ENCODE measurements at regions not wholly inside any gene's neighbourhood (a gene's known extent, or its start where the extent isn't known, plus 50 kb on each side); places are given as distances from the start of the nearest gene placed in this dataset.

DNA sequence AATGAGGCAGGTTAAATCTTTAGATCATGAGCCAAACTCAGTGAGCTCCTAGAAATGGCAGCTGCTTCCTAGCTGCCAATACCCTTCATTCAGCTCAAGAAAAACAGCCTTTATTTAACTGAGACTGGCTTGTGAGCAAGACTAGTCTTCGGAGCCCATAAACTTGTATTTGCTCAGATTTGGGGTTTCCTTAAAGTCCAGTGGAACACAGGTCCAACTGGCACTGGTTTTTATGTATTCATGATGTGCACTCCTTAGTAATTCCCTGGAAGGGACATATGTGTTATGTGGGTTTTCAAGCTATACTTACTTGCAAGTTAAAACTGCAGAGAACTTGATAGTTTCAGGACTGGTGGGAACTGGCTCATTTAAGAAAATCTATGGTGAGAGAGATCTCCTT, 380.1 kb upstream of the TMEM132C start:
- Histone ChIP-seq H3K27me3 (replicated peaks; ENCODE audit: control insufficient read depth, insufficient read depth, low read length, poor library complexity, severe bottlenecking) (no peaks in the 10 kb centered on the region), H3K4me3 (ENCODE audit: insufficient read depth, low read depth, low read length, poor library complexity, severe bottlenecking) (no peak overlapping the region), H3K27ac (ENCODE audit: insufficient read depth, low read length, poor library complexity, severe bottlenecking) (no peak overlapping the region), H3K9me3 (ENCODE audit: control insufficient read depth, low read length) (no peaks in the 10 kb centered on the region), H3K4me1 (ENCODE audit: control insufficient read depth, insufficient read depth, low read length, poor library complexity, severe bottlenecking) (no peaks in the 10 kb centered on the region), H3K36me3 (ENCODE audit: control insufficient read depth, insufficient read depth, low read length) (no peaks in the 10 kb centered on the region)
- no peak for DNase-seq

DNA sequence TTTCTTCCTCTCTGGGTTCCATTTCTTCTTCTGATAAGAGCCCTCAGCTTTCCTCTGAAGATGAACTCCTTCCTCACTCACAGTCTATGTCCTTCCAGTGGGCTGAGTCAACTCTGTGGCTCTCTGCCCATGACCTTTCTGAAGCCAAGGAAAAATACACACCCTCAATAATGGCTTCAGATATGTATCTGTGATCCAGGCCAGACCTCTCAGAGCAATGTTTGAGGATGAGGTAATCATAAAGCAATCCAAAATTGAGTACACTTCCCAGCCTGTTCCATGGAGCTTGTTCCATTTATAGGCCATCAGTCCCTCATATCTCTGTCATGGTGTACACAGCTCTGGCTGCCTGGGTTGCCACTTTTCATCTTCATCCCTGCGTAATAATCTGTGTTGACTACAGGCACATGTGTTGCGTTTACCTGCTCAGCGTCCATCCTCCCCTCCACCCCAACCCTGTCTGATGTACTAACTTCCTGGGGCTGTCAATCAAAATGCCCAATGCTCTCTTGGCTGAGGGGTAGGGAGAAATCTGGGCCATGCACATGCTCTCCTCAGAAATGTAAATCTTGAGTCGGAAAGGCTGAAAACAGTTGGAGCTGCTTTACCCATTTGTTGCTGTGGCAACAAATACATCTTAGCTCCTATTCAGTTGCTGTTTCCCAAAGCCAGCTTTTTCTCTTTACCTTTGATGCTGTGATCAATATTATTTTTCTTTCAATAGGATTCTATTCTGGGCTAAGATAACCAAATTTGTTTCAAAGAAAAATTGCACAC, 377.8 kb upstream of the TMEM132C start:
- Histone ChIP-seq H3K9me3 (ENCODE audit: control insufficient read depth, low read length) (no peaks in the 10 kb centered on the region), H3K4me3 (ENCODE audit: insufficient read depth, low read depth, low read length, poor library complexity, severe bottlenecking) (no peak overlapping the region), H3K36me3 (ENCODE audit: control insufficient read depth, insufficient read depth, low read length) (no peaks in the 10 kb centered on the region), H3K27ac (ENCODE audit: insufficient read depth, low read length, poor library complexity, severe bottlenecking) (no peak overlapping the region), H3K27me3 (replicated peaks; ENCODE audit: control insufficient read depth, insufficient read depth, low read length, poor library complexity, severe bottlenecking) (no peaks in the 10 kb centered on the region), H3K4me1 (ENCODE audit: control insufficient read depth, insufficient read depth, low read length, poor library complexity, severe bottlenecking) (no peaks in the 10 kb centered on the region)
- no peak for DNase-seq

DNA sequence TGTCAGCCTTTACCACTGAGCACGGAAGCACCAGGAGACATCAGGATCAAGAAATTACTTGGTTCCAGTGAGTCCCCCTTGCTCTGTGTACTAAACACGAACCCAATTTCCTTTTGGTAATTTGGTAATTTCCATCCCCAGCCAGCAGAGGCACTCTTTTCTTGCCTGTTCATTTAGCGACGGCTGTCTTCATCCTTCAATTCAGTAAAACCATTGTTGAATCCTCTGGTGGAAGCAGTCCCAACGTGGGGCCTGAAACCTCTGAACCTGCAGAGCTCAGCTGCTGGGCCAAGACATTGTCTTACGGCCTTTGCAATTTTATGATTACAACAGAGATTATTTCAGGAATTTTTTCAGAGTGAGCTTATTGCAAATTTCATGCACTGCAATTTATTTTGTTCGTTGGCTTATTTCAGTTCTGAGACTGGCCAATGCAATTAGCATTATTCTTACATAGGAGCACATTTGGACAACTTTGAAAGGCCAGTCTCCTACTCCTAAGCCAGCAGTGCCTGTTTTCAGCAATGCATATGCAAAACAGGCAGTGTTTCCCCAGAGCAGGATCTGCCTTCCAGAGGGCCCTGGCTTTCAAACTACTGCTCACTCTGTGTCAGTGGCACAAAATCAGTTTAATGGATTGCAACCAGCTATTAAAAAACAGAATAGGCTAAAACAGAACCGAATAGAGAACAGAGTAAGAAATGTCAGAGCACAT, 372.9 kb upstream of the TMEM132C start:
- H3K4me1 ChIP-seq (ENCODE audit: control insufficient read depth, insufficient read depth, low read length, poor library complexity, severe bottlenecking) = no peaks in the 10 kb centered on the region
- no peaks in the 10 kb centered on the region for H3K27me3 ChIP-seq (replicated peaks; ENCODE audit: control insufficient read depth, insufficient read depth, low read length, poor library complexity, severe bottlenecking)

DNA sequence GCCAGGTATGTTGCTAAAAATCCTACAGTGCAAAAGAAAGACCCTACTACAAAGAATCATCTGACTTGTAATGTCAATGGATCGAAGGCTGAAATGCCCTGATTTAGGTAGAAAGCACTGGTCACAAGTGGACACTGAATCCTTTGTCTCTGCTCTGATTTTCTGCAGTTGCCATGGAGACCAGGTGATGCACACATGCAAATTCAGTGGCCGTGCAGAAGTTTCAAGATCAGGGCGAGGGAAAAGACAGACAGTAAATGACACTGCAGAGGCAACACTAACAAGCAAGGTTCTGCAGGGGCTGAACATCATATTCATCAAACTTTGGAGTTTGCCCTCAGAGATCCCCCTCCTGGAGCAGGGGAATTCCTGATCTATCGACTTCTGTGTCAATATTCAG, 370.3 kb upstream of the TMEM132C start:
- DNase-seq = no peak
- Histone ChIP-seq H3K4me1 (ENCODE audit: control insufficient read depth, insufficient read depth, low read length, poor library complexity, severe bottlenecking) (no peaks in the 10 kb centered on the region), H3K9me3 (ENCODE audit: control insufficient read depth, low read length) (no peaks in the 10 kb centered on the region), H3K27me3 (replicated peaks; ENCODE audit: control insufficient read depth, insufficient read depth, low read length, poor library complexity, severe bottlenecking) (no peaks in the 10 kb centered on the region), H3K36me3 (ENCODE audit: control insufficient read depth, insufficient read depth, low read length) (no peaks in the 10 kb centered on the region), H3K4me3 (ENCODE audit: insufficient read depth, low read depth, low read length, poor library complexity, severe bottlenecking) (no peak overlapping the region), H3K27ac (ENCODE audit: insufficient read depth, low read length, poor library complexity, severe bottlenecking) (no peak overlapping the region)

More for the DNA sequence above, 372.9 kb upstream of the TMEM132C start:
- Histone ChIP-seq H3K27ac (ENCODE audit: insufficient read depth, low read length, poor library complexity, severe bottlenecking) (no peak overlapping the region), H3K9me3 (ENCODE audit: control insufficient read depth, low read length) (no peaks in the 10 kb centered on the region), H3K36me3 (ENCODE audit: control insufficient read depth, insufficient read depth, low read length) (no peaks in the 10 kb centered on the region), H3K4me3 (ENCODE audit: insufficient read depth, low read depth, low read length, poor library complexity, severe bottlenecking) (no peak overlapping the region)
- DNase-seq = no peak

DNA sequence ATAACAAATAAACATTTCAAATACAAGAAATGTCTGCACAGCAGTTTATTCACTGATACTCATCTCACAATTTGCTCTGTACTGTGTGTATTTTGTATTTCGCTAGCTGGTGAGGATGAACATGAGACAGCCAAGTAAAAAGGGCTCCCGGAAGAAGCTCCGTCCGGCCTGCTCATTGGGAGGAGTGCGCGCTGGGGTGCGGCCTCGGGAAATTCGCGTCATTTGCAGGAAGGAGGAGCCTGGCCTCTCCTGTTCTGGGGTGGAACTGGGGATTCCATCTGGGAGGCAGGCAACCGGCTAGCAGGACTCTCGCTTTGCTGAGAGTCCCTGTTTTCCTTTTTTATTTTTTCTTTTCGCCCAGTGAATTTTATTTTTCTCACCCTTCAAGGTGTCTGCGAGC, 368.4 kb upstream of the TMEM132C start:
- no peaks in the 10 kb centered on the region for H3K36me3 ChIP-seq (ENCODE audit: control insufficient read depth, insufficient read depth, low read length)
- no peaks in the 10 kb centered on the region for H3K9me3 ChIP-seq (ENCODE audit: control insufficient read depth, low read length)
- H3K4me1 ChIP-seq (ENCODE audit: control insufficient read depth, insufficient read depth, low read length, poor library complexity, severe bottlenecking) = no peaks in the 10 kb centered on the region
- H3K27ac ChIP-seq (ENCODE audit: insufficient read depth, low read length, poor library complexity, severe bottlenecking) = no peak overlapping the region
- H3K4me3 ChIP-seq (ENCODE audit: insufficient read depth, low read depth, low read length, poor library complexity, severe bottlenecking) = no peak overlapping the region
- no peak for DNase-seq
- no peaks in the 10 kb centered on the region for H3K27me3 ChIP-seq (replicated peaks; ENCODE audit: control insufficient read depth, insufficient read depth, low read length, poor library complexity, severe bottlenecking)

DNA sequence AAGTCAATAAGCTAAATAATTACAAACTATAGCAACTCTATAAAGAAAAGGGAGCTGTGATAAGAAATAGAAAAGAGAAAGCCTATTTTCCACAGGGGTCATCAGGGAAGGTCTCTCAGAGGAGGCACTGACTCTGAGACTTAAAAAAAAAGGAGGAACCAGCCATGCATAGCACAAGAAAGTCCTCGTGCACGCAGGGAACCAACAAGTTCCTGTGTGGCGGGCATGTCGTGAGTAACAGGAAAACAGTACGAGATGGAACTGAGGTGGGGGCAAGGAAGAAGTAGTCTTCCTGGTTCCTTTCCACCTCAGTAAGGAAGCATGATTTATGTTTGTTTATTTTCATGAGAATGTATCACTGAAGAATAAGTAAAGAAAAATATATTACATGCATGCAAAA, 367.0 kb upstream of the TMEM132C start:
- H3K27ac ChIP-seq (ENCODE audit: insufficient read depth, low read length, poor library complexity, severe bottlenecking) = no peak overlapping the region

DNA sequence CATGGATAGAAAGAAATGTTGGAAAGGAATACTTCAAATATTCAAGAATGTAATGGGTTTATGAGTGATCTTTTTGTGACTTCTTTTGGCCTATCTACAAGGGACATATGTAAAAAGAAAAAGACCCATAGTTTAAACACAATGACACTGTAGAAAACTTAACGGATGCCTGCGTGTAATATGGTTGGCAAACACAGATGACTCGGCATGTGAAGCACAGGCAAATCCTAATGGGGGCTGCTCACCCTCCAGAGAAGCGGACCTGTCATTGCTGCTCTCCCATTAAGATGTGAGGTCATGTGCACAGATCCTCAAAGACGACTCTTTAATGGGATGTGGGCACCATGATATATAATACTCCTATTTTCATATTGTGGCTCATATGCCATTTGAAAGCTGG, 366.6 kb upstream of the TMEM132C start:
- H3K4me3 ChIP-seq (ENCODE audit: insufficient read depth, low read depth, low read length, poor library complexity, severe bottlenecking) = no peak overlapping the region
- DNase-seq = no peak

More for the DNA sequence above, 367.0 kb upstream of the TMEM132C start:
- Histone ChIP-seq H3K4me1 (ENCODE audit: control insufficient read depth, insufficient read depth, low read length, poor library complexity, severe bottlenecking) (no peaks in the 10 kb centered on the region), H3K36me3 (ENCODE audit: control insufficient read depth, insufficient read depth, low read length) (no peaks in the 10 kb centered on the region), H3K27me3 (replicated peaks; ENCODE audit: control insufficient read depth, insufficient read depth, low read length, poor library complexity, severe bottlenecking) (no peaks in the 10 kb centered on the region), H3K9me3 (ENCODE audit: control insufficient read depth, low read length) (no peaks in the 10 kb centered on the region), H3K4me3 (ENCODE audit: insufficient read depth, low read depth, low read length, poor library complexity, severe bottlenecking) (no peak overlapping the region)
- no peak for DNase-seq

DNA sequence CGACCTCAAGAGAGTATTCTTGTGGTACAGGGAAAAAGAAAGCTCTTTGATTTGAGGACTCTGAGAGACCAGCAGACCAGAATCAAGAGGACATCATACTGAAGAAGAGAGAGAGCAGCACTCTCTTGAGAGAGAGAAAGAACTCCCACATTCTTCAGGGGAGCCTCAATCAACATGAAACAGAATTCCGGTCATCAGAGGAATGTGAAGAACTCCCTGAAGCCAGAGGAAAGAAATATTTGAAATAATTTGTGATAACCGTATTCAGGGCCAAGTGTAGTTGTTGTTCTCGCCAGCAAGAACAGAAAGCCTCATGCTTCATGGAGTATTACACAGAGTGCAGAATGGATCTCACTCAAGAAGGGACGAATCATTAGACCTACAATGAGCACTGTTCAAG, 363.8 kb upstream of the TMEM132C start:
- H3K27me3 ChIP-seq (replicated peaks; ENCODE audit: control insufficient read depth, insufficient read depth, low read length, poor library complexity, severe bottlenecking) = no peaks in the 10 kb centered on the region
- no peak for DNase-seq
- no peak overlapping the region for H3K4me3 ChIP-seq (ENCODE audit: insufficient read depth, low read depth, low read length, poor library complexity, severe bottlenecking)
- H3K27ac ChIP-seq (ENCODE audit: insufficient read depth, low read length, poor library complexity, severe bottlenecking) = no peak overlapping the region
- no peaks in the 10 kb centered on the region for H3K9me3 ChIP-seq (ENCODE audit: control insufficient read depth, low read length)
- no peaks in the 10 kb centered on the region for H3K4me1 ChIP-seq (ENCODE audit: control insufficient read depth, insufficient read depth, low read length, poor library complexity, severe bottlenecking)
- H3K36me3 ChIP-seq (ENCODE audit: control insufficient read depth, insufficient read depth, low read length) = no peaks in the 10 kb centered on the region

More for the DNA sequence above, 366.6 kb upstream of the TMEM132C start:
- Histone ChIP-seq H3K4me1 (ENCODE audit: control insufficient read depth, insufficient read depth, low read length, poor library complexity, severe bottlenecking) (no peaks in the 10 kb centered on the region), H3K9me3 (ENCODE audit: control insufficient read depth, low read length) (no peaks in the 10 kb centered on the region), H3K36me3 (ENCODE audit: control insufficient read depth, insufficient read depth, low read length) (no peaks in the 10 kb centered on the region), H3K27me3 (replicated peaks; ENCODE audit: control insufficient read depth, insufficient read depth, low read length, poor library complexity, severe bottlenecking) (no peaks in the 10 kb centered on the region), H3K27ac (ENCODE audit: insufficient read depth, low read length, poor library complexity, severe bottlenecking) (no peak overlapping the region)

DNA sequence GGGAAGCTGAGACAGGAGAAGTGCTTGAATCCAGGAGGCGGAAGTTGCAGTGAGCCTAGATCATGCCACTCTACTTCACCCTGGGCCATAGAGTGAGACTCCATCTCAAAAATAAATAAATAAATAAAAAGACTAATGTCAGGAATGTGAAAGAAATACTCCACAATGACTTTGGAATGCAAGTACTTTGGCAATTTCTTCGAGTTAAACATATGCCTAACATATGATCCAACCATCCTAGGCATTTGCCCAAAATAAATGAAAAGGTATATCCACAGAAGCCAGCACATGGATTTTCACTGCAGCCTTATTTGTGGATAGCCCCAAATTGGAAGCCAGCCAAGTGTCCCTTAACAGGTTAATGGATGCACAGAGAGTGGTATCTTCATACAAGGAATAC, 357.9 kb upstream of the TMEM132C start:
- Histone ChIP-seq H3K4me3 (ENCODE audit: insufficient read depth, low read depth, low read length, poor library complexity, severe bottlenecking) (no peak overlapping the region), H3K27me3 (replicated peaks; ENCODE audit: control insufficient read depth, insufficient read depth, low read length, poor library complexity, severe bottlenecking) (no peaks in the 10 kb centered on the region), H3K36me3 (ENCODE audit: control insufficient read depth, insufficient read depth, low read length) (no peaks in the 10 kb centered on the region), H3K27ac (ENCODE audit: insufficient read depth, low read length, poor library complexity, severe bottlenecking) (no peak overlapping the region), H3K4me1 (ENCODE audit: control insufficient read depth, insufficient read depth, low read length, poor library complexity, severe bottlenecking) (no peaks in the 10 kb centered on the region), H3K9me3 (ENCODE audit: control insufficient read depth, low read length) (no peaks in the 10 kb centered on the region)
- DNase-seq = no peak

DNA sequence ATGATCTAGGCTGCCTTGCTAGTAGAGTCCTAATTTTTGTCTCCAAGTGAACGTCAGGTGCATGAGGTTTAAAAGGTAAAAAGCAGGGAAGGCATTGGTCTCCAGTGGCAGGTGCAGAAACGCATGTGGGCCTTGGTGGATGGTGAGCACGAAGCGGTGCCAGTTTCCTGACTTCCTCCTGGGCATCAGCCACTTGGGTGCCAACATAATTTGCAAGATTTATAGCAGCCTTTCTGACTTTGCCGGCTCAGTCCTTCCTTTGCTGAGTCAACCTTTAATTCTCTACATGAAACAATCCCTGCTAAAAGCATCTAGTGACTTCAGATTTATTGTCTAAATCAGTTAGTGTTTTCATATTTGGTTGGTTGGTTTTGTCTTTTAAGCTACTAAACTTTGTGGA, 355.7 kb upstream of the TMEM132C start:
- no peaks in the 10 kb centered on the region for H3K9me3 ChIP-seq (ENCODE audit: control insufficient read depth, low read length)
- H3K27me3 ChIP-seq (replicated peaks; ENCODE audit: control insufficient read depth, insufficient read depth, low read length, poor library complexity, severe bottlenecking) = no peaks in the 10 kb centered on the region
- H3K4me1 ChIP-seq (ENCODE audit: control insufficient read depth, insufficient read depth, low read length, poor library complexity, severe bottlenecking) = no peaks in the 10 kb centered on the region
- no peak overlapping the region for H3K4me3 ChIP-seq (ENCODE audit: insufficient read depth, low read depth, low read length, poor library complexity, severe bottlenecking)
- DNase-seq = no peak
- no peaks in the 10 kb centered on the region for H3K36me3 ChIP-seq (ENCODE audit: control insufficient read depth, insufficient read depth, low read length)
- no peak overlapping the region for H3K27ac ChIP-seq (ENCODE audit: insufficient read depth, low read length, poor library complexity, severe bottlenecking)

All from effector memory CD4-positive, alpha-beta T cell (primary cell).